ENCODE measurements at regions not wholly inside any gene's neighbourhood (a gene's known extent, or its start where the extent isn't known, plus 50 kb on each side); places are given as distances from the start of the nearest gene placed in this dataset.

DNA sequence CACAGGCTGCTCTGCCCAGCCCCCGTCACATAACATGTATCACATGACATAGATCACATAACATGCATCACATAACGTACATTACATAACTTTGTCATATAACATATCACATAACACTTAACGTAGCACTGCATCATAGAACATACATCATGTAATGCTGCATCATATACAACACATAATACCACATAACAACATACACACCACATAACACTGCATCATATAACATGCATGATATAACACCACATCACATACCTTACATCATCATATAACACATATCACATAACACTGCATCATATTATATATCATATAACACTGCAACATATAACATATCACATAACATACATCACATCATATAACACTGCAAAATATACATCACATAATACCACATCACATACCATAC is 83.8 kb downstream of the AXIN2 start:
- DNase-seq (ENCODE audit: low spot score): no peak

DNA sequence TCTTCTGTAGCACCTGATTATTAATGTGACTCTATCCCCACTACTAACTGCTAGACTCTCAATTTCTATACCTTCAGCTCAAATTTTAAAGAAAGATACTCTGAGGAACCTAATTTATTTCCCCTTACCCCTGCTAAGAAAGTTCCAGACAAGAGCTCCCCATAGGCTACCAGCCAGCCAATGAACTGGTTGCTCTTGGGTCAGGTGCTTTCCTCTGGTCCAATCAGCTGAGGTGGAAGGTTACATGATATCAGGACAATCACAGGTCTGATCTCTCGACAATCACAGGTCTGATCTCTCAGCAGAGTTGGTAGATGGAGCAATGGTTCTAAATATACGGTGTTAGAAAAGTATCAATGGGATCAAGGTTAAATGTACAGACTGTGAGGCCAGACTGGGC is 86.8 kb downstream of the AXIN2 start:
- no peak for DNase-seq (ENCODE audit: low spot score)

DNA sequence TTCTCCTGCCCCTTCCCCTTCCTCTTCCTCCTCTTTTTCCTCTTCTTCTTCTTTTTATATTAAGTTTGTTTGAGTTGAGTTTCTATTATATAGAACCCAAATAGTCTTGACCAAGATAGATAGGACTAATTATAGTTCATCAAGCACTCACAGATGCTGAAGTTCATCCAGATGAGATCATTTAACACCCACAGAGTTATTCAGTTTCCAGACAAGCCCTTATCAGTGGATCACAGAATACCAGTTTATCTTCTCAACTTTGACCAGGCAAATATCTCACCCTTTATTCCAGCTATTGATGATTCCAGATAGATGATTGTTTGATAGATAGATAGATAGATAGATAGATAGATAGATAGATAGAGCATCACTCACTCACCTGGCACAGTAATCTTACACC is 87.5 kb downstream of the AXIN2 start:
- DNase-seq (ENCODE audit: low spot score): no peak

GRCh38 chr17:65473363-65473762 is 88.1 kb downstream of the AXIN2 start:
- no peak for DNase-seq (ENCODE audit: low spot score)

DNA sequence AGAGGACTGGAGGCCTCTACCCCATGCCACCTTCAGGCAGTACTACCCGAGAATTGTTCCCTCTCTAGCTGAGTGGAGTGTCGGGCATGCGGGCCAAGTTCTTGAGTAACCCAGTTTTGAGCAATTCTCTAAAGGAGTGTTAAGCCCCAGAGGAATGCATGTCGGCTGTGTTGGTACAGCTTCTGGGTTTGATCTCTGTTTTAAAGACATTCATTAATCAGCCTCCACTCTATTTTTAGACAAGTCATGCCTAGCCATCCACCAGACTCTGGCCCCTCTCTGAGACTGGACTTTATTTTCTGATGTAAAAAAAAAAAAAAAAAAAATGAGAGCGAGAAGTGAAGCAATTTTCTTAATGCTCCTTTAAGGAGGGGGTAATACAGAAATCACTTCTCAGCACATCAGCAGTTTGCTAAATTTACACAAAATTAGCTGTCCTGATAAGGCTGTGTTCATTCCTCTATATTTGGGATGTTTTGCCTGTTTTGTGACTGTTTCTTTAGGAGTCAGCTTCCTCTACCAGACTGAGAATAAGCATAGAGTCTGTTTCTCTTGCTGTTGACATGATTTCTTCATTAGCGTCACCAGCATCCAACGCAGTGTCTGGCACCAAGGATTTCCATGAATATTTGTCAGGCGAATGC is 88.7 kb downstream of the AXIN2 start:
- DNase-seq (ENCODE audit: low spot score): no peak

DNA sequence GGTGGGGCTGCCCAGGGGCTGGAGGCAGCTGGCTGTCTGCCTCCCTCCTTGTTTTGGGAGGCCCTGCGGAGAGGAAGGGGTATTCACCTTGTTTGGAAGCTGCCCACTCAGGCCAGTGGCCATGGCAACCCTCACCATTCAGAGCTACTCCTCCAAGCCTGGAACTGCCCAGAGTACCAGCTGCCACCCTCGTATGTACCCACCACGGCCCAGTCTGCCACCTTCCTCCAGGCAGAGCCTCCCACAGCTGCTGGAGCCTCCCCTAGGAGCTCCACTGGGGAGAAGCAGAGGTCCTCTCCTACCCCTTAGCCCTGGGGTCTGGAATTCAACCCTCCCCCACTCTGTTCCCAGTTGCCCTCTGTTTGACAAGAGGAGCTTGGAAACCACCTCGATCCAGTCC is 90.7 kb downstream of the AXIN2 start:
- no peak for DNase-seq (ENCODE audit: low spot score)

GRCh38 chr17:65468321-65468720 is 93.1 kb downstream of the AXIN2 start:
- DNase-seq (ENCODE audit: low spot score): no peak

GRCh38 chr17:65467156-65467555 is 94.3 kb downstream of the AXIN2 start:
- peak; percentile 79 for DNase-seq (ENCODE audit: low spot score)

DNA sequence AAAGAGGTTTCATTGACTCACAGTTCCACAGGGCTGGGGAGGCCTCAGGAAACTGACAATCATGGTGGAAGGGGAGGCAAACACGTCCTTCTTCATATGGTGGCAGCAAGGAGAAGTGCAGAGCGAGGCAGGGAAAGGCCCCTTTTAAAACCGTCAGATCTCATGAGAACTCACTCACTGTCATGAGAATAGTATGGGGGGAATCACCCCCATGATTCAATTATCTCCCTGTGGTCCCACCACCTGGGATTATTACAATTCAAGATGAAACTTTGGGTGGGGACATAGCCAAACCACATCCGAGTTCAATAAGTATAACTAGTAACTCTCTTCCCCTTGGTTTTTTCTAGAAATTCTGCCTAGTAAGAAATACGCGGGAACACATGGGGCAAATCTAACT is 94.9 kb downstream of the AXIN2 start:
- DNase-seq (ENCODE audit: low spot score): no peak

- DNase-seq (ENCODE audit: low spot score): no peak
Measured at GRCh38 chr17:65463242-65463641, 98.2 kb downstream of the AXIN2 start.

DNA sequence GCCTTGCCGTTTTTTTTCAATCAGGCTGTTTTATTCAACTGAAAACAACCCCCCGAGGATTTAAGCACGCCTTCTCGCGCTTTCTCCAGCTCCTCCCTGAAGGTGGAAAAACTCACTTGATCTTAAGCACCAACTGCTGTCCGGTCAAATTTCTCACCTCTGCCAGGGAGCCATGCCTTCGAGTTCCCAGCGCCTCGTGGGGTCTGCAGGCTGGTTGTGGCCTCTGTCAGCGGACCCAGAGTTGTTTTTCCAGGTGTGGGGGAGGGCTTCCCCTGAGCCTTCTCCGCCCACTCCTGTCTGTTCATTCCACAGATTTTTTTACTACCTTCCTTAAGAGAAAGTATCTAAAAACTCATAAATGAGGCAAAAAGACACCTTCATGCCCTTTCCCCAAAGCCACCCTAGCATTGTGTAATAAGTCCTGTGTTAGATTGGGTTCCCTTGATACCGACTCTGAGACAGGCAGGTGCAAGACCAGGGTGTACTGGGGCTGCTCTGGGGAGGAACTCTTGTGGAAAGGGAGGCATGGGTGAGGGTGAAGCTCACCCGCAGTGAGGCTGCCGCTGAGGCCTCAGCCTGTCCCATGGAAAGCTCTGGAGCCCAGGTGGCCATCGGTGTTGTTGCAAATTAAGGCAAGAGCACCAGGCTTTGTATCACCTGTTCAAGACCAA is 101.6 kb downstream of the AXIN2 start:
- DNase-seq (ENCODE audit: low spot score): no peak

GRCh38 chr17:65457635-65458257 is 103.7 kb downstream of the AXIN2 start:
- DNase-seq (ENCODE audit: low spot score): no peak

DNA sequence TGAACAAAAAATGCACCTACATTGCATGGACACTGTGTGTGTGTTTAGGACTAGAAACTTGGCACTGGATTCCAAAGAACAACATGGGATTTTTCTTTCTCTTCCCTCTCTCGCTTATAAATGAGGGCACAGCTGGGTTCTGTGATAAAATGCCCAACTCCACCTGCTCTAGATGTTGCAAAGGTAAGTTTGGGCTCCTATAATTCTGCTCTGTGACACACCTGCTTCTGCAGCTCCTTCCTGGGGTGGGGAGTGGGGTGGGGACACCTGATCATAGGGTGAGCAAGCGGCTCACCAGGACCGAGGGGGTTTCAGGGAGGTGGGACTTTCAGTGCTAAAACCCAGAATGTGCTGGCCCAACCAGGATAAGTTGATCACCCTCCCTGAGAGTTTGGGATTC is 104.3 kb downstream of the AXIN2 start:
- no peak for DNase-seq (ENCODE audit: low spot score)

- DNase-seq (ENCODE audit: low spot score): no peak
Measured at GRCh38 chr17:65456368-65457151, 104.9 kb downstream of the AXIN2 start.

- DNase-seq (ENCODE audit: low spot score): peak; percentile 68
Measured at GRCh38 chr17:65455972-65456343, 105.5 kb downstream of the AXIN2 start.

- no peak for DNase-seq (ENCODE audit: low spot score)
Measured at GRCh38 chr17:65455154-65455971, 106.1 kb downstream of the AXIN2 start.

DNA sequence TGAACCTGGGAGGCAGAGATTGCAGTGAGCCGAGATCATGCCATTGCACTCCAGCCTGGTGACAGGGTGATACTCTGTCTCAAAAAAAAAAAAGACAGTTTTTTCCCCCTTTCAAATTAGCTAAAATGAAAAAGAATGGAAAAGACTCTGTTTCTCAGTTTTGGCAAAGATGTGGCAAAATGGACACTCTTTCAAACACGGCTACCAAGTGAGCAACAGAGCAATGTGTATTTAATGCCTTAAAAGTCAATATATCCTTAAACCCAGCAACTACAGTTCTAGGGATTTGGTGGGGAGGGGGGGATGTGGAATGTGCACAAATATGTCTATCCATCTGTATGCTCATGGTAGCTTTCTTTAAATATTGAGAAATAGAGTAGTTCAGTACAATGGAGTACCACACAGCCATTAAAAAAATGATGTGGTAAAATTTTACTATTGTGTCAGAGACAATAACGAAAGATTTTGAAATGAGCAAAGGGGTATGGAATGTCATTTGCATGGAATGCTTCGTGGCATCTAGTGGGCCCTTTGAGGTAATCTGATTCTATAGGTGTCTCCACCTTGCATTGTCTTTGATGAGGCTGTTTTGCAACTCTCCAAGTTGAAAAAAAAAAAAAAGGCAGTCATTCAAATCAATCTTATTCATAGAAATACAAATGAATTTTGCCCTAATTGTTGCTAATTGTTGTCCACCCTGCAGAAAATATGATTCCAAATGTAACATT is 108.1 kb downstream of the AXIN2 start:
- no peak for DNase-seq (ENCODE audit: low spot score)

- DNase-seq (ENCODE audit: low spot score): no peak
Measured at GRCh38 chr17:65449495-65449894, 112.0 kb downstream of the AXIN2 start.

DNA sequence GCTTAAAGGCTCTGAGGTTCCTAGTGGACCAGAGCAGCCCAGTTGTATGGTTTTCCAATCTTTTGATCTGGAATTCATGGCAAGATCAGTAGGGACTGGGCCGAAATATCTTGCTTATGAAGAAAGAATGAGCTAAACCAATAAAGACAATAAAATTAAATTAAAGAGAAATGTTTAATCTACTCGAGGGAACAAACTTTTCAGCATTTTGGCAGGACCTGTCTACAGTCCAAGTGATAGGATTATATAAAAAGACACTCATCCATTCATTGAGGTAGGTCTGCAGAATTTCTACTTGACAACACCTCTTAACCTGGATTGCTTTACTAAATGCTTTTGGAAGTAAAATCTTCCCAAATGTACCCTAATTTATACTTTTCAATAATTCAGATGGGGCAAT is 113.6 kb downstream of the AXIN2 start:
- DNase-seq (ENCODE audit: low spot score): no peak

- no peak for DNase-seq (ENCODE audit: low spot score)
Measured at GRCh38 chr17:65446838-65447526, 114.5 kb downstream of the AXIN2 start.

GRCh38 chr17:65446043-65446442 is 115.4 kb downstream of the AXIN2 start:
- DNase-seq (ENCODE audit: low spot score): no peak
